ENCODE measurements at regions not wholly inside any gene's neighbourhood (a gene's known extent, or its start where the extent isn't known, plus 50 kb on each side); places are given as distances from the start of the nearest gene placed in this dataset.

DNA sequence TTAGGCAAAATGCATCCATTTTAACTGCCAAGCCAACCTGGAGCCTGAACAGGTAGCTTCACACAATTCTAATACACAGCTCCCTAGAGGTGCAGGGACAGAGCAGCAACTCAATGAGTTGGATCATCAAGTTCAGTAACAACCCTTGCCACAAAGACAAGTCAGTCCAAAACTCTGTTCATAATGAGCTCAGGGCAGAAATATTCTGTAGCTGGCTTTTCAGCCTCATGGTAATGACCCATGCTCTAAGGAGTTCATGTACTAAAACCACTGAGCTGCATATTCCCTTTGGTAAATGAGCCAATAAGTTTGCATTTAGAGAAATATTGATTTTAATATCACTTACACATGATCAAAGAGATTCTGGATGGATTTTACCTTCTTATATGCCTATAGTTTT lies 316.1 kb downstream of the SEC23A start:
- no peak overlapping the region for H3K4me2 ChIP-seq (ENCODE audit: low read length)
- TF ChIP-seq EZH2 (IDR thresholded peaks at IDR 0.05; ENCODE audit: insufficient read depth, low read length), result no peak
- TF ChIP-seq, protein P1, sequence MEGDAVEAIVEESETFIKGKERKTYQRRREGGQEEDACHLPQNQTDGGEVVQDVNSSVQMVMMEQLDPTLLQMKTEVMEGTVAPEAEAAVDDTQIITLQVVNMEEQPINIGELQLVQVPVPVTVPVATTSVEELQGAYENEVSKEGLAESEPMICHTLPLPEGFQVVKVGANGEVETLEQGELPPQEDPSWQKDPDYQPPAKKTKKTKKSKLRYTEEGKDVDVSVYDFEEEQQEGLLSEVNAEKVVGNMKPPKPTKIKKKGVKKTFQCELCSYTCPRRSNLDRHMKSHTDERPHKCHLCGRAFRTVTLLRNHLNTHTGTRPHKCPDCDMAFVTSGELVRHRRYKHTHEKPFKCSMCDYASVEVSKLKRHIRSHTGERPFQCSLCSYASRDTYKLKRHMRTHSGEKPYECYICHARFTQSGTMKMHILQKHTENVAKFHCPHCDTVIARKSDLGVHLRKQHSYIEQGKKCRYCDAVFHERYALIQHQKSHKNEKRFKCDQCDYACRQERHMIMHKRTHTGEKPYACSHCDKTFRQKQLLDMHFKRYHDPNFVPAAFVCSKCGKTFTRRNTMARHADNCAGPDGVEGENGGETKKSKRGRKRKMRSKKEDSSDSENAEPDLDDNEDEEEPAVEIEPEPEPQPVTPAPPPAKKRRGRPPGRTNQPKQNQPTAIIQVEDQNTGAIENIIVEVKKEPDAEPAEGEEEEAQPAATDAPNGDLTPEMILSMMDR (IDR thresholded peaks at IDR 0.05; ENCODE audit: insufficient read depth, low read depth, low read length), result no peak
- Mint-ChIP-seq H3K4me3 (ENCODE audit: unreplicated experiment) (no peak overlapping the region), H3K9me3 (ENCODE audit: unreplicated experiment) (no peaks in the 10 kb centered on the region), H3K27me3 (ENCODE audit: low read depth, unreplicated experiment) (no peaks in the 10 kb centered on the region), H3K36me3 (ENCODE audit: low read depth, unreplicated experiment) (no peaks in the 10 kb centered on the region), H3K27ac (ENCODE audit: unreplicated experiment) (no peak overlapping the region), H3K4me1 (ENCODE audit: low read depth, unreplicated experiment) (no peaks in the 10 kb centered on the region)
- H3K9me3 ChIP-seq (ENCODE audit: insufficient read depth, low read depth, low read length), result no peaks in the 10 kb centered on the region
- no peak overlapping the region for H2AFZ ChIP-seq (ENCODE audit: low read depth, low read length)
- FAIRE-seq, result no peak
- H4K20me1 ChIP-seq (ENCODE audit: insufficient read depth, low read length), result no peaks in the 10 kb centered on the region
- H3K27me3 ChIP-seq (ENCODE audit: insufficient read depth, low read length), result no peaks in the 10 kb centered on the region
- H3K9ac ChIP-seq (ENCODE audit: low read length), result no peak overlapping the region
- H3K4me1 ChIP-seq (ENCODE audit: insufficient read depth, low read length), result no peaks in the 10 kb centered on the region
- no peak overlapping the region for H3K4me3 ChIP-seq (ENCODE audit: insufficient read depth, low read depth, low read length)
- no peaks in the 10 kb centered on the region for H3K79me2 ChIP-seq (ENCODE audit: insufficient read depth, low read length)
- H3K27ac ChIP-seq (ENCODE audit: low read depth, low read length), result no peak overlapping the region
- H3K36me3 ChIP-seq (ENCODE audit: insufficient read depth, low read length), result no peaks in the 10 kb centered on the region
- peak; percentile 39 for DNase-seq (ENCODE audit: low read depth)

DNA sequence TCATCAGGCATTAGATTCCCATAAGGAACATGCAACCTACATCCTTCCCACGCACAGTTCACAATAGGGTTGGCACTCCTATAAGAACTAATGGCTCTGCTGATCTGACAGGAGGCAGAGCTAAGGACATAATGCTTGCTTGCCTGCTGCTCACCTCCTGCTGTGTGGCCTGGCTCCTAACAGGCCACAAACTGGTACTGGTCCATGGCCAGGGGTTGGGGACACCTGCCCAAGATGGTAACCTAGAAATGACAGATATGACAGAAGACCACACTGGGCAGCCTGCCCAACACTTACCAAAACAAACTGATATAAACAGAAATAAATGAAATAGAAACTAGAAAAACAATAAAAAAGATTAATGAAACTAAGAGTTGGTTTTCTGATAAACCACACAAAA lies 325.6 kb downstream of the SEC23A start:
- no peak overlapping the region for H3K9ac ChIP-seq (ENCODE audit: low read length)
- no peak overlapping the region for H3K4me3 ChIP-seq (ENCODE audit: insufficient read depth, low read depth, low read length)
- DNase-seq (ENCODE audit: low read depth), result no peak
- H3K9me3 ChIP-seq (ENCODE audit: insufficient read depth, low read depth, low read length), result no peaks in the 10 kb centered on the region
- FAIRE-seq, result no peak
- no peak overlapping the region for H2AFZ ChIP-seq (ENCODE audit: low read depth, low read length)
- no peaks in the 10 kb centered on the region for H3K79me2 ChIP-seq (ENCODE audit: insufficient read depth, low read length)
- no peaks in the 10 kb centered on the region for H4K20me1 ChIP-seq (ENCODE audit: insufficient read depth, low read length)
- TF ChIP-seq, protein P1 (IDR thresholded peaks at IDR 0.05; ENCODE audit: insufficient read depth, low read depth, low read length), result no peak
- no peak for TF ChIP-seq EZH2 (IDR thresholded peaks at IDR 0.05; ENCODE audit: insufficient read depth, low read length)
- Mint-ChIP-seq H3K36me3 (ENCODE audit: low read depth, unreplicated experiment) (no peaks in the 10 kb centered on the region), H3K9me3 (ENCODE audit: unreplicated experiment) (no peaks in the 10 kb centered on the region), H3K4me3 (ENCODE audit: unreplicated experiment) (no peak overlapping the region), H3K27ac (ENCODE audit: unreplicated experiment) (no peak overlapping the region), H3K4me1 (ENCODE audit: low read depth, unreplicated experiment) (no peaks in the 10 kb centered on the region), H3K27me3 (ENCODE audit: low read depth, unreplicated experiment) (peaks cover 5% of the 10 kb centered on the region)
- no peaks in the 10 kb centered on the region for H3K36me3 ChIP-seq (ENCODE audit: insufficient read depth, low read length)
- H3K4me2 ChIP-seq (ENCODE audit: low read length), result no peak overlapping the region
- no peaks in the 10 kb centered on the region for H3K4me1 ChIP-seq (ENCODE audit: insufficient read depth, low read length)
- H3K27me3 ChIP-seq (ENCODE audit: insufficient read depth, low read length), result no peaks in the 10 kb centered on the region
- no peak overlapping the region for H3K27ac ChIP-seq (ENCODE audit: low read depth, low read length)

- H3K36me3 Mint-ChIP-seq (ENCODE audit: low read depth, unreplicated experiment), result no peaks in the 10 kb centered on the region
- H3K9me3 Mint-ChIP-seq (ENCODE audit: unreplicated experiment), result no peaks in the 10 kb centered on the region
- H3K4me3 ChIP-seq (ENCODE audit: insufficient read depth, low read depth, low read length), result no peak overlapping the region
- no peaks in the 10 kb centered on the region for H4K20me1 ChIP-seq (ENCODE audit: insufficient read depth, low read length)
- H3K4me1 Mint-ChIP-seq (ENCODE audit: low read depth, unreplicated experiment), result no peaks in the 10 kb centered on the region
- no peaks in the 10 kb centered on the region for H3K36me3 ChIP-seq (ENCODE audit: insufficient read depth, low read length)
- H3K4me2 ChIP-seq (ENCODE audit: low read length), result no peak overlapping the region
- no peak overlapping the region for H3K27ac ChIP-seq (ENCODE audit: low read depth, low read length)
- DNase-seq (ENCODE audit: low read depth) (no peak), FAIRE-seq (no peak)
- no peaks in the 10 kb centered on the region for H3K9me3 ChIP-seq (ENCODE audit: insufficient read depth, low read depth, low read length)
- H3K27me3 ChIP-seq (ENCODE audit: insufficient read depth, low read length), result no peaks in the 10 kb centered on the region
- peaks cover 5% of the 10 kb centered on the region for H3K27me3 Mint-ChIP-seq (ENCODE audit: low read depth, unreplicated experiment)
- no peak overlapping the region for H2AFZ ChIP-seq (ENCODE audit: low read depth, low read length)
- H3K4me3 Mint-ChIP-seq (ENCODE audit: unreplicated experiment), result no peak overlapping the region
- no peak overlapping the region for H3K27ac Mint-ChIP-seq (ENCODE audit: unreplicated experiment)
- no peak overlapping the region for H3K9ac ChIP-seq (ENCODE audit: low read length)
- TF ChIP-seq, protein P1 (IDR thresholded peaks at IDR 0.05; ENCODE audit: insufficient read depth, low read depth, low read length), result no peak
- no peak for TF ChIP-seq EZH2 (IDR thresholded peaks at IDR 0.05; ENCODE audit: insufficient read depth, low read length)
- no peaks in the 10 kb centered on the region for H3K4me1 ChIP-seq (ENCODE audit: insufficient read depth, low read length)
- H3K79me2 ChIP-seq (ENCODE audit: insufficient read depth, low read length), result no peaks in the 10 kb centered on the region
These were observed 327.0 kb downstream of the SEC23A start for GRCh38 chr14:38775986-38776385.
